HG03442 (cell line): ENCODE measurements at regions not wholly inside any gene's neighbourhood (a gene's known extent, or its start where the extent isn't known, plus 50 kb on each side); places are given as distances from the start of the nearest gene placed in this dataset.

Experiments used
- ATAC-seq: cut with Tn5 transposase; IDR thresholded peaks from one replicate; pipeline ENCODE4 v1.9.1; 2021; ENCODE audit warnings: mild to moderate bottlenecking, moderate library complexity; ENCODE audit not compliant: unreplicated experiment

DNA sequence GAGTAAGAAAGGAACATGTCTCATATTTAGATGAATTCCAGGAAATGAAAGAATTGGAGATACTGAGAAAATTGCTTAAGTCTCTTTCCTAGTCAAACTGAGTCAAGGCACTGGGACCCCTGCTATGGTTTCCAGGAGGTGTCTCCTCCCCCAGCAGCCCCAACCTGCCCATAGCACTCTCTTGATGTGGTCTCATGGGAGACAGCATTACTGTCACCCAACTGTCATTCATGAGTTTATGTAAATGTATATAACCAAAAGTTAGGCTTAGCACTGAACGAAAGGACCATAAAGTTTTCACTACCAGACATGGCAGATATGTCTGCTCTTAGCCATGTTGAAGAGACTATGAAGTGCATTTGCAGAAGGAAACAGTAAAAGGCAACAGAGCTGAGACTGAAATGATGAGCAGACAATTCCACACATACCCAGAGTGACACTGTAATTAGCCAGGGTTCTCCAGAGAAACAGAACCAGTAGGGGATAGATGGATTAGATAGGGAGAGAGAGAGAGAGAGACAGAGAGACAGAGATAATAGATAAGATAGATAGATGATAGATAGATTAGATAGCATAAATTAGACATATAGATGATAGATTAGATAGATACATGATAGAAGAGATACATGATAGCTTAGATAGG, 328.1 kb downstream of the BRD1 start:
- no peak for ATAC-seq

DNA sequence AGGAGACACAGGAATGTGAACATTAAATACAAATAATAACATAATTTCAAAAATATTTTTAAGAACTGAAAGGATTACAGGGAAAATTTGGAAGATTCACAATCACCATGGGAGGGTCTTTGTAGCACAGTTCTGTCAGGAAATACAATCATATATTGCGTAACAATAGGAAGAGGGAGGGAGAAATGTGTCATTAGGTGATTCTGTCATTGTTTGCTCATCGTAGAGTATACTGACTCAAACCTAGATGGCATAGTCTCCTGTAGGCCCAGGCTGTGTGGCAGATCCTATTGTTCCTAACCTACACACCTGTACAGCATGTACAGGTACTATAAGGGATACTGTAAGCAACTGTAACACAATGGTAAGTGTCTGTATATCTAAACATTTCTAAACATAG, 330.4 kb downstream of the BRD1 start:
- no peak for ATAC-seq

DNA sequence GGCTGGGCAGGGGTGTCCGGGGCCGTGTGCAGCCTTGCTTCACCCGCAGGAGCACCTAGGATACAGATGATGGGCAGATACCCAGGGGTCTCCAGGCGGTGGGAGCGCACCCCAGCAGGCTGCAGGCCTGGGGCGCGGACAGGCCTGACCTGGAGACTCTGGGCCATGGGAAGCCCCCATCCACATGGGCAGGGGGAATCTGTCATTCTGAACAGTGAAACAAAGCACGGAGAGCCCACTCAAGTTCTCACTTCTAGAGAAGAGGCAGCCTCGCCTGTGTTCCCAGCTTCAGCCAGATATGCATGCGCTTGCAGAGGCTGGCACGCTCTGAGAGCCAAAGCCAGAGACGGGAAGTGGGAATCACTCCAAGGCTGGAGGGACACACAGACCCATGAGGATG, 333.1 kb downstream of the BRD1 start:
- ATAC-seq: no peak

GRCh38 chr22:49492741-49493251, 334.9 kb downstream of the BRD1 start:
- no peak for ATAC-seq

DNA sequence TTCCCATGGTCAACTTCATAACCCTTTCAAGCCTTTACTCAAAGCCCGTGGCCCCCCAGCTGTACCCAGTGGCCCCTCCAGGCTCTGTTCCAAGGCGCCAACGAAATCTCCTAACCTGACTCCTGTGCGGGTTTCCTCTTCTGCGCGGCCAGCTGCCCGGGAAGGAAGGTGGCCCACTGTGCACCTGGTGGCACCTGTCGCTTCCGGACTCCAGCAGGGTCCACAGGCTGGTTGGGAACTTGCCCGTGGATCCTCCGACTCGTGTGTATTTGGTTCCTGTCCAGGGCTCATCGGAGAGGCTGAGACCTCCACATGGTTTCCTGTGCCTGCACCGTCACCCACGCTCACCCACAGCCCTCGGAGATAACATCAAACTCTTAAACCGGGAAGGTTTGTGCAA, 335.4 kb downstream of the BRD1 start:
- no peak for ATAC-seq

GRCh38 chr22:49491726-49492125, 335.9 kb downstream of the BRD1 start:
- no peak for ATAC-seq

GRCh38 chr22:49491221-49491635, 336.4 kb downstream of the BRD1 start:
- no peak for ATAC-seq

DNA sequence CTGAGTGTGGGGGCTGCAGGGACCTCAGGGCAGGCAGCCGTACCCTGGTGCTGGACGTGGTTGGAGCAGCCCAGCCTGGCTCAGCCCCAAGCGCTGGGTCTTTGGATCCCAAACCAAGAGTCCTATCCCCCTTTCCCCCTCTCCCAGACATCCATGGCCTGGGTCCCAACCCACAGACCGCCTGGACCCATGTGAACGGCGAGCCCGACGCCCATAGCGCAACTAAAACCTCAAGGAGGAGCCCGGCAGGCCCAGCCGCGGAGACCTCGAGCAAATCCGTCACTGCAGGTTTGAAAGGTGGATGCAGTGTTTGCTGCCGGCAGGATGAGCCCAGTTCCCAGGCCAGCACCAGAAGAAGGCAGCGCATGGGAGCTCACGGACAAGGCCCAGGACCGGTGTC, 337.0 kb downstream of the BRD1 start:
- ATAC-seq: no peak

- no peak for ATAC-seq
These were observed 337.9 kb downstream of the BRD1 start for GRCh38 chr22:49489821-49490220.

DNA sequence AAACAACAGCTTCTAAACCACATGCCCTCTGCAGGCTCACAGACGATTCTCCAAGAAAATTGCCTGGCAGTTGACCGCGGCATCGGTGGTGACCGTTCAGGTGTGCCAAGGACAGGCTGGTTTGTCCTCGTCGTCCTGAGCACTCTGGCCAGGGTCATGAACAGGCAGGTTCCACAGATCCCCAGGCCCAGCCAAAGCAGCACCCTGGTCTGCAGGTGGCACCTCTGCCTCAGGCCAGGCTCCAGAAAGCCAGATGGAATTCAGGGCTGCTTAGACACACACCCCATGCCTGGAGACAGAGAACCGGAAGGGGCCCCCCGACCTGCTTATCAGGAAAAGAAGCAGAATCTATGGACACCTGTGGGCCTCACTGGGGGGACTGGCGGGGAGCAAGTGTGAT, 338.7 kb downstream of the BRD1 start:
- ATAC-seq: no peak

DNA sequence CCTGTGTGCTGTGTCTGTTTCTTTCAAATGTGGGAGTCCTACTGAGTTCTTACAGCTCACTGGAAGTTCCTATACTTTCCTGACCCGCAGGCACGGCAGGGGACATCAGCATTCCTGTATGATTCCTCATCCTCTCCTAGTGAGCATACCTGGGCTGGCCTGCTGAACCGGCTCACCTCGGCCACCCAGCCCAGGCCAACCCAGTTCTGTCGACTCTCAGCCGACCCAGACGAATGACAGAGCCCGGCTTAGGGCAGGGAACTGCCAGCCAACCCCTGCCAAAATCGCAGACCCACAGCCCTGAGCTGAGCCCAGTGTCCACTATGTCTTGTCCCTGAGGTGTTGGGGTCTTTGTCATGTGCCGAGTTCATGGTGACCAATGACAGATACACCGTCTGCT, 339.7 kb downstream of the BRD1 start:
- ATAC-seq: no peak

- ATAC-seq: no peak
These were observed 341.4 kb downstream of the BRD1 start for GRCh38 chr22:49486225-49486624.

DNA sequence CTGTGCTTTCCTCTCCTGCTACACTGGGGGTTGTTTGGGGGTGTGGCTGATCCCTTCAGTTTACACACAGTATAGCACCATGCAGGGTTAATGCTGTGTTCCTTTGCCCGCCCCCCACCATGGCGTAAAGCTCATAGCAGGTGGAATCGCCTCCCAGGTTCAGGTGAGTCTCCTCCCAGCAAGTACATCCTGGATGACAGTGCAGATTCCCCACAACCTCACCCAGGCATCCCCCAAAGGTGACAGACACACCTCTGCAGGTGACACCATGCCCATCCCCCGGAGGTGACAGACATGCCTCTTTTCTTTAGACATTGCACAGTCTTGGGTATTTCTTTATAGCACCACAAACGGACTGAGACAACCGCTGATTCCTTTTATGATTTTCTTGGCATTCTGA, 343.7 kb downstream of the BRD1 start:
- ATAC-seq: no peak

GRCh38 chr22:49483281-49483870, 344.3 kb downstream of the BRD1 start:
- no peak for ATAC-seq

GRCh38 chr22:49482811-49483210, 344.9 kb downstream of the BRD1 start:
- no peak for ATAC-seq

DNA sequence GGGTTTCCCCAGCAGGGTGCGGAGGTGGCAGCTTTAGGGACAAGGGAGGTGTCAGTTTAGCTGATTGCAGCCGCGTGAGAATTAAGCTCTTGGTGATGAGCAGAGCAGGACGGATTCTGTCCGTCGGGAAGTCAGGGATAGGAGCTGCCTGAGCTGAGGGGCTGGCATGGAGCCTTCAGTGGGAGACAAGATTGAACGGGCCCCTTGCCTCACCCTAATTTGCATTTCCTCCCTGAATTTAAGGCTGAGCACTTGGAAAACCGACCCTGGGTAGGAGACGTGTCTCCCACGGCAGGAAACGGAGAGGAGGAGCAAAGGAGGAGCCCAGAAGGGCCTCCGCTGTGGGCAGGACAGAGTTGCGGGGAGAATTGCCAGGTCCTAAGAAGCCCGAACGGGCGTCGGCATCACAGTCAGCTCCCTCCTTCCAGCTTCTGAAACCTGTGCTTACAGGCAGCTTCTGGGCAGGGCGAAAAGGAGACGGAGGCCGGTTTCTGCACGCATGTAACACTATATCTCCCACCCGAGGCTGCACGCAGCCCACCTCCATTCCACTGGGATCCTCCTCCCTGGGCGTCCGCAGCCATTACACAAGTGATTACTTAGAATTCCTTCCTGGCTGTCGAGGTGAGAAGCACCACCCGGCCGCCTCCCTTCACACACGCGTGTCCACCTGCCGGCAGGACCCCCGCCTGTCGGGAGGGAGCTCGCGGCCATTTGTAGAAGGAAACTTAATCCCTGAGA, 345.8 kb downstream of the BRD1 start:
- no peak for ATAC-seq

DNA sequence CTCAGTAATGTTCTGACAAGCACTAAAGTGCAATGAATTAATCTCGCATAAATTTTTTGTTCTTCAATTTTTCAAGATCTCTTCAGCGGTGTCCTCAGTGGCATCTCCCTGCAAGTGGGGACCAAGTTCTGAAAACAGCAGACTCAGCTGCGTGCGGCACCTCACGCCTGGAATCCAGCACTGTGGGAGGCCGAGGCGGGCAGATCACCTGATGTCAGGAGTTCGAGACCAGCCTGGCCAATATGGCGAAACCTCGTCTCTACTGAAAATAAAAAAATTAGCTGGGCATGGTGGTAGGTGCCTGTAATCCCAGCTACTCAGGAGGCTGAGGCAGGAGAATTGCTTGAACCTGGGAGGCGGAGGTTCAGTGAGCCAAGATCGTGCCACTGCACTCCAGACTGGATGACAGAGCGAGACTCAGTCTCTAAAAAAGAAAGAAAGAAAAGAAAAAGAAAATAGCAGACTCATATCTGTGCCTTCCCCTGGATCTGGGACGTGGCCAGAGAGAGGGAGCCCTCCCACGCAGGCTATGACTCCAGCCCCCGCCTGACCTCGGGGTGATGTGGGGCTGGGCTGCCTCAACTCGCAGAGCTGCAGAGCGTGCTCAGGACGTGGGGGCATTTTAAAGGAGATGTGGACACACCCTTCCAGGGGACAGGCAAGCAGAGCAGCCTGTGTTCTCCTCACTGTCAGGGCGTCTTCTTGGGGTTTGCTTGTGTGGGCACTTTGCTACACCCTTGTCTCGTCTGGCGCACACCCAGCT, 346.6 kb downstream of the BRD1 start:
- ATAC-seq: no peak

GRCh38 chr22:49480331-49480730, 347.3 kb downstream of the BRD1 start:
- ATAC-seq: no peak

DNA sequence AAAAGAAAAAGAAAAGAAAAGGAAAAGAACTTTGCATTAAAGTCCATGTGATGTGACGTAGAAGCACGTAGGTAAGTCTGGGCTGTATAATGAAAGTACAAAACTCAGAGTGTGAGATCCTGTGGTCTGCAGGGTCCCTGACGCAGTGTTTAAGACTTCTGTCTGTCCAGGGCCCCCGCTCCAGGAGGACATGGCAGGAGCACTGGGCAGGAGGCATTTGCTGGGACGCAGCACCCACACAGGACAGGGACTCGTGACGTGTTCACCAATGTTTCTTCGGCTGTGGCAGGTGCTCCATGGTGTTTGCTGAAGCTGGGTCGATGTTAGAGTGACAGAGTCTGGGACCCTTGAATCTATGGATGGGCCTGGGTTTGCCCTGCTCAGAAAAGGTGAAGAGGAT, 348.1 kb downstream of the BRD1 start:
- no peak for ATAC-seq

- ATAC-seq: no peak
These were observed 350.8 kb downstream of the BRD1 start for GRCh38 chr22:49476800-49477400.

DNA sequence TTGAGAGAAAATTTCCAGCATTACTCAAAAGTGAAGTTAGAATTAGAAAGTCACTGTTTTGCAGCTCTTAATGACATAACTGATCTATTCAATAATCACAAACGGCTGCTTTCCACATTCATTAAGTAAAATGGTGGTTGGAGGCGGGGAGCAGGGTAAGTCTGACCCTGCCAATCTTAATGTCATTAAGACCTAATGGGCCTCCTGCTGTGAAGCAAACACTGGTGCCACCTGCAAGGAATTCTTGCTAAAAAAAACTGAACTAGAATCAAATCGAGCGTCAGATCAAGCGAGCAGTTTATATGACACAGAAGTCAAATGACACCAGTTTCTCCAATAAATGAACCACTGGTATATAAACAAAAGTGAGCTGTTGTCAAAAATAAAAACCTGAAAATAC, 351.5 kb downstream of the BRD1 start:
- no peak for ATAC-seq
